ENCODE measurements at regions not wholly inside any gene's neighbourhood (a gene's known extent, or its start where the extent isn't known, plus 50 kb on each side); places are given as distances from the start of the nearest gene placed in this dataset.

GRCh38 chr5:1975898-1976765, 93.4 kb upstream of the IRX4 start:
- 75 to 83% (median 77%) methylated on average over 12 of the region's 12 CpGs for WGBS, 5 donors
- TF ChIP-seq CTCF (IDR thresholded peaks at IDR 0.05 in 8 of 11, conservative IDR thresholded peaks at IDR 0.05 in 3 of 11), result no peak
- no peak for TF ChIP-seq POLR2AphosphoS5 (IDR thresholded peaks at IDR 0.05)
- TF ChIP-seq POLR2A (IDR thresholded peaks at IDR 0.05), result no peak
- intact Hi-C loops (cut with DNase I; ENCODE audit: low total_unique reads), result no loop called here

GRCh38 chr5:1975406-1975715, 92.6 kb upstream of the IRX4 start:
- DNase-seq, result no peak
- Histone ChIP-seq H3K27me3 (replicated peaks in 1 of 7) (peaks cover 0 to 25% (median 0%) of the 10 kb centered on the region in 7 donors), H3K9me3 (peaks cover 0 to 8% (median 0%) of the 10 kb centered on the region in 8 donors), H3K4me1 (no peaks in the 10 kb centered on the region), H3K4me3 (no peak overlapping the region), H3K36me3 (no peaks in the 10 kb centered on the region), H3K27ac (no peak overlapping the region)
- TF ChIP-seq POLR2A (IDR thresholded peaks at IDR 0.05), result no peak
- no peak for TF ChIP-seq CTCF (IDR thresholded peaks at IDR 0.05 in 8 of 11, conservative IDR thresholded peaks at IDR 0.05 in 3 of 11)
- no peak for TF ChIP-seq POLR2AphosphoS5 (IDR thresholded peaks at IDR 0.05)
- intact Hi-C loops (cut with DNase I; ENCODE audit: low total_unique reads), result no loop called here
- WGBS, 5 donors, result 48 to 52% (median 52%) methylated on average over 7 of the region's 7 CpGs

More at GRCh38 chr5:1975898-1976765, 93.4 kb upstream of the IRX4 start:
- H3K27ac ChIP-seq, result no peak overlapping the region
- no peak for DNase-seq
- peaks cover 0 to 8% (median 0%) of the 10 kb centered on the region in 8 donors for H3K9me3 ChIP-seq
- H3K36me3 ChIP-seq, result no peaks in the 10 kb centered on the region
- H3K4me1 ChIP-seq, result no peaks in the 10 kb centered on the region
- H3K4me3 ChIP-seq, result no peak overlapping the region
- peaks cover 0 to 25% (median 0%) of the 10 kb centered on the region in 7 donors for H3K27me3 ChIP-seq (replicated peaks in 1 of 7)

GRCh38 chr5:1974501-1975405, 92.0 kb upstream of the IRX4 start:
- Histone ChIP-seq H3K9me3 (peaks cover 0 to 8% (median 0%) of the 10 kb centered on the region in 8 donors), H3K4me3 (no peak overlapping the region), H3K36me3 (no peaks in the 10 kb centered on the region), H3K27me3 (replicated peaks in 1 of 7) (peaks cover 0 to 25% (median 0%) of the 10 kb centered on the region in 7 donors), H3K4me1 (no peaks in the 10 kb centered on the region), H3K27ac (no peak overlapping the region)
- WGBS, 5 donors, result 81 to 88% (median 85%) methylated on average over 17 to 18 of the region's 18 CpGs
- no peak for DNase-seq
- no peak for TF ChIP-seq CTCF (IDR thresholded peaks at IDR 0.05 in 8 of 11, conservative IDR thresholded peaks at IDR 0.05 in 3 of 11)
- TF ChIP-seq POLR2A (IDR thresholded peaks at IDR 0.05), result no peak
- TF ChIP-seq POLR2AphosphoS5 (IDR thresholded peaks at IDR 0.05), result no peak
- intact Hi-C loops (cut with DNase I; ENCODE audit: low total_unique reads), result no loop called here

DNA sequence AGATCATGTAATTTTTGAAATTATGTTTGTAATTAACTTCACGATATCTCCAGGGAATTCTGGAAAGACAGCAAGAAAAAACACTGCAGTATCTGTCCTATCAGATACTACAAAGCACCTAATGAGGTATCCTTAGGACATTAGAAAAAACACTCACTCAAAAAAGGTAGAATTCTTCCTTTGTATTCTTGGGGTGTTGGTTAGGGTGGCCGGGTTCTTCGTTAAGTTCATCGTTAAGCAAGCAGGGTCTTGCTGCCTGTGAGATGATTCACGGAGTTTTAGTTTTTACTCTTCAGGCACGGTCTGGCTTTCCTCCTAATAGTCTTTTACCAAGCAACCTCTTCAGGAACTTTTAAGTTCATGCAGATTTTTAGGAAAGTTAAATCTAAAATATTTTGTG, 91.4 kb upstream of the IRX4 start:
- DNase-seq, result no peak
- H3K27ac ChIP-seq, result no peak overlapping the region
- no peak overlapping the region for H3K4me3 ChIP-seq
- 86 to 94% (median 89%) methylated on average over 6 of the region's 6 CpGs for WGBS, 5 donors
- intact Hi-C loops (cut with DNase I; ENCODE audit: low total_unique reads), result no loop called here
- no peak for TF ChIP-seq CTCF (IDR thresholded peaks at IDR 0.05 in 8 of 11, conservative IDR thresholded peaks at IDR 0.05 in 3 of 11)
- no peak for TF ChIP-seq POLR2A (IDR thresholded peaks at IDR 0.05)
- no peak for TF ChIP-seq POLR2AphosphoS5 (IDR thresholded peaks at IDR 0.05)
- no peaks in the 10 kb centered on the region for H3K4me1 ChIP-seq
- H3K9me3 ChIP-seq, result peaks cover 0 to 8% (median 0%) of the 10 kb centered on the region in 8 donors
- H3K27me3 ChIP-seq (replicated peaks in 1 of 7), result peaks cover 0 to 25% (median 0%) of the 10 kb centered on the region in 7 donors
- H3K36me3 ChIP-seq, result no peaks in the 10 kb centered on the region

Data from spleen (tissue), 11 donors.